ENCODE measurements at regions not wholly inside any gene's neighbourhood (a gene's known extent, or its start where the extent isn't known, plus 50 kb on each side); places are given as distances from the start of the nearest gene placed in this dataset.

DNA sequence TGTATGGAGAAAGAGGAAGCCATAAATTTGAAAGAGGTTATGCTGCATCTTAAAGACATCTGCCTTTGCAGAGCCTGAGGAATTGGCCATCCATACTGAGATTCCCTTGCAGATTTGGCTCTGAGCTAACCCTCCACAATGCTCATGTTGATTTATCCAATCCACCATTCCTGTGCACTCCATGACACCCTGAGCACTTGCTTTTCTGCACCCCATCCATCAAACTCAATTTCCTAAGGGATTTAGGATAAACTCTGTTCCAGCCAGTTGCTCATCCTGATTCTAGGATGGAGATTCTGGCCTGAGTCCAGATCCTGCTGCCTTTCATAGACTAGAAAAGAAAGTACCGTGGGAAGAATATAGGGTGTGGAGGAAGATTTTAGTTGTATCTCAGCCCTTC, 379.2 kb upstream of the LARGE1 start:
- DNase-seq (ENCODE audit: low read depth in 4 of 4, low spot score in 2 of 4): no peak

DNA sequence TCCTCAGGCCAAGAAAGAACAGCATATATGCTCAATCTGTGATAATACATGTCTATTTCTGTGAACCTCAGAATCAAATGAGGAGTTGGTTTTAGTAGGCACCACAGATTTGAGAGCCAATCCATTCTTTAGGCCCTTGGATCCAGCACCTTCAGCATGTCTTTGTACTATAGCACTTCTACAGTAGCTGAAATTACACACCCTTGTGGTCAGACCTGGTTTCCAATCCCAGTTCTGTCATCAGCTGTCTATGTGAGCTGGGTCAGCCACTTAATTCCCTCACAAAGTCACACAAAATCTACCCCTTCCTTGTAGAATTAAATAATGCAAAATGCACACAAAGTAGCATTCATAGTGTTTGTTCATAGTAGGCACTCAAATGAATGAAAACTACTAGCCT, 381.3 kb upstream of the LARGE1 start:
- no peak for DNase-seq (ENCODE audit: low read depth in 4 of 4, low spot score in 2 of 4)

DNA sequence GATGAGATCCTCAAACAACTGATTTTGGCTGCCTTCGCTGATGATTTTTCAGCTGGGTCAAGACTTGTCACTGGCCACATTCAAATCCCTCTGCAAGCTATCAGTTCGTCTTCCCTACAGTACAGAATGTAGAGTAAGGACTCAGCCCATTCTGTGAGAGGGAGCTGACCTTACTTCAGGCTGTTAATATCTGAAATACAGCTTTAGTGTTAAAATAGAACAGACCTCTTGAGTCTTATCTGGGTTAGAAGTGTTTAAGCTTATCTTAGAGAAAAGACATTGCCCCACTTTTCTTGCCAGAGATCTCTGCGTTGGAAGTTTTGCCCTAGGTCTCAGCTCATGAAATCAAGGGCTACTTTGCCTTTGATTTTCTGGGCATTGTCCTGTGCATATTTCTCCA, 383.4 kb upstream of the LARGE1 start:
- no peak for DNase-seq (ENCODE audit: low read depth in 4 of 4, low spot score in 2 of 4)

DNA sequence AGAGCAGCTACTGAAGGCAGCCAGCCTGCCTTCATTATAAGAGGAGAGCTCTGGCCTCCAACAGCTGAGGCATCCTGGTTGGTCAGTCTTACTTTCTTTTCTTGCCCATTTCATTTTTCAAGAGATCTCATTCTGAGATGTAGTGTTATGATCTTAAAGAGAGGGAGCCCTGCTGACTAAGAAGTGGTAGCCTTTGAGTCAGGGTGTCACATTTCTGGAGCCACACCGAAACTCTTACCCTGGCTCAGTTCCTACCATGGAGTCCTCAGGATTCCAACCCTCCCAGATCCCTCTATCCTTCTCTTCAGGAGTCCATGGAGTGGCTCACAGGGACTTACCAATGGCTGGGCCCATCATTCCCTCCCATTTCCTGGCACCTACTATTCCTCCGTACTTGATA, 386.1 kb upstream of the LARGE1 start:
- DNase-seq (ENCODE audit: low read depth in 4 of 4, low spot score in 2 of 4): no peak

DNA sequence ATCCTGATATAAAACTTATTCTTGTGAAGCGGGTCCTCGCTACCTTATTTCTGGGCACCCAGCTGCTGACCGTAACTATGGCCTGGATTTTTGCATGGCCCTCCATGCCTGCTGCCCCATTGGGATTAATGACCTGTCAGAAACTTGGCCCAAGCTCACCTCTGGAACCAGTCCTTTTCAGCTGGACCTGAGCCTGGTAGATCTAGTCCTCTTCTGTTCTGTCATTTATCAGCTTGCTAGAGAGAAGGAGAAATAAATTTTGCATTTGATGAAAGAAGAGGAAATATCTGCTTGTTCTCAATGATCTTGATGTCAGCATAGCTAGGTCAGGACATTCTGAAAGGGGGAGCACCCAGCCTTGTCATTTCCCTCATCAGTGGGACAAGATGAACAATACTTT, 387.8 kb upstream of the LARGE1 start:
- DNase-seq (ENCODE audit: low read depth in 4 of 4, low spot score in 2 of 4): no peak

DNA sequence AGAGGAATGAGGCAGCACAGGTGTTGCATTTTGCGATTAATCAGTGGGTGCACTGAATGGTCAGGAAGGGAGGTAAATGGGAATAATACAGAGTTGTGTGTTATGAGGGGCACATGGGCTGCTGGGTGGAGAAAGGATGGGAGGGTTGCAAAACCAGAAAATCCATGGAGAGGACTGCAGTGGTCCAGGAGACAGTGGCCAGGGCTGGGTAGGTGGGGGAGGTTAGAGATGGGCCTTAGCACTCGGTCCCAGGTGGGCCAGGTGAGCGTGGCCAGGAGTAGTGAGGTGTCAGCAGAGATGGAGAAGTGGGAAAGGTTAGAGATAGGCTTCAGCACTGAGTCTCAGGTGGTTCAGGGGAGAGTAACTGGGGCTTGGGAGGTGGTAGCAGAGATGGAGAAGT, 399.1 kb upstream of the LARGE1 start:
- DNase-seq (ENCODE audit: low read depth in 4 of 4, low spot score in 2 of 4): no peak

DNA sequence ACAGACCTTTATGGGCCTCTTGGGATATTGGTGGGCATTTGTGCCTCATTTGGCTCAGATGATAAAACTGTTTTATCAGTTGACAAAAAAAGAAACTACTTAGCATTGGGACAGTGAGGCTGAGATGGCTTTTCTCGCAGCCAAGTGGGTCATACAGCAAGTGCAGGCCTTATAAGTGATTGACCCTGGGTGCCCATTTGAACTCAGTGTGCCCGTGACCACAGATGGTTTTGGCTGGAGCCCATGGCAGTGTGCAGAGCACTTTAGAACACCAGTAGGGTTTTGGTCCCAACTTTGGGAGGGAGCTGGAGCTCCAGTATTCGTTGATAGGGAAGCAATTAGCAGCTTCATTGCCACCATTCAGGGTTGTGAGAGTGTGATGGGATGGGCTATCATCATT, 404.5 kb upstream of the LARGE1 start:
- no peak for DNase-seq (ENCODE audit: low read depth in 4 of 4, low spot score in 2 of 4)

DNA sequence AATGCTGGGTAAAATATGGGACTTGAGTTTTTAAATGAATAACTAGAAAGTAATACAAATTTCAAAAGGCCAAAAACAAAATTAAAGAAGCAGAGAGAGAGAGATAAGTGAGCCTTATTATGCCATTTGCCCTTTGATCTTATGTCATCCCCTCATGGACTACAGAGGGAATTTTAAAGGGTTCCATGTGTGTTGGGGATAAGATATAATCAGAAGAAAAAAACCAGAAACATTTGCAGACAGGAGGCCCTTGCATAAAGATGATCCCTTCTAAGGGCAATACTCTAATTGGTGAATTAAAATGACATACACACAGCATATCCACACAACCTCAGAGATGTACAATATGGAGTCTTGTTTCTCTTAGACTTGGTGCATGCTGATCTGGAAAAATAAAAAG, 406.6 kb upstream of the LARGE1 start:
- no peak for DNase-seq (ENCODE audit: low read depth in 4 of 4, low spot score in 2 of 4)

DNA sequence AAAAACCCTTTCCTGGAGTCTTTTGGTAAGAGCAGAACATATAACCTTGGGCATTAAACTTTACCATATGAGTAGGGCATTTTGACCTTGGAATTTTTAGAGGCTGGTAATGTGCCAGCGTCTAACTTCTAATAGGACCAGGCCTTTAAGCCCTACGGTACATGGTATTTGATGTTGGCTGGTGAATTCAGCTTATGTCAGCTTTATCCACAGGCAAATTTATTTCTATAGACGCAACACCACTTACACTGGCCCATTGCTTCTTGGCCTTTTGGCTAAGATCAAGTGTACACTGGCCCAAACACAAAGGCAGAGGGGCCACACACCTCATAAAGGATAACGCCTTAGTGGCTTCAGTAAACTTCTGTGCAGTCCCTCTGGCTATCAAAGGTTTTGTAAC, 410.2 kb upstream of the LARGE1 start:
- no peak for DNase-seq (ENCODE audit: low read depth in 4 of 4, low spot score in 2 of 4)

DNA sequence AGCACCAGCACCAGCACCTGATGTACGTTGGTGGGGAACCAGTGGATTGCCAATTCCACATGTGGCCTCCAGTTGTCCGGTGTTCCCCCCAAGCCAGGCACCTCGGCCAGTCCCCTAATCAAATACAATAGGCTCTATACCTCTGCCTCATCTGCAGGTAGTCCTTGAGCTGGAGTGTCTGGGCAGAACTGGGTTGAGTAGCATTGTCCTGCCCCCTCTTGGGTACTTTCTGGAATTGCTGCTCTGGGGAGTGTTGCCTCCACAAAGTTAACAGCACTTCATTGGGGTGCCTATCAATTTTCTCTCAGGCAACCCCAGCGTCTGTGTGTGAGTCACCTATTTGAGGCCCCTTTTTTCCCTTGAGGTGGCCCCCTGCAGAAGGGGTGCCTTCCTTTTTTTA, 413.0 kb upstream of the LARGE1 start:
- DNase-seq (ENCODE audit: low read depth in 4 of 4, low spot score in 2 of 4): no peak

DNA sequence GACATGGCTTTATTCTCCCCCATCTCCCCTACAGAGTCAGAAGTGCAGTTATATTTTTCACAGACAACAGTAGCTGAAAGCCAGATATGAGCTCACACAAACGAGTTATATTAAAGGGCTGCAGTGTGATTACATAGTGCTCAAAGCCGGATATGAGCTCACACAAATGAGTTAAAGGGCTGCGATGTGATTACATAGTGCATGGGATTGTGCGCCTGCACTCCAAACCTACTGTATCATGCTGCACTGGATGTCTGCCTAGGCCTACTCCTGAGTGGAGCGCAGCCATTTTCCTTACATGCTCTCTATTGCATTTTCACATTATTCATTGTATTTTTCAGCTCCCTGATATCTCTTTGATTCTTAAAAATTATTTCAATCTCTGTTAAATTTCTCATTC, 414.6 kb upstream of the LARGE1 start:
- no peak for DNase-seq (ENCODE audit: low read depth in 4 of 4, low spot score in 2 of 4)

DNA sequence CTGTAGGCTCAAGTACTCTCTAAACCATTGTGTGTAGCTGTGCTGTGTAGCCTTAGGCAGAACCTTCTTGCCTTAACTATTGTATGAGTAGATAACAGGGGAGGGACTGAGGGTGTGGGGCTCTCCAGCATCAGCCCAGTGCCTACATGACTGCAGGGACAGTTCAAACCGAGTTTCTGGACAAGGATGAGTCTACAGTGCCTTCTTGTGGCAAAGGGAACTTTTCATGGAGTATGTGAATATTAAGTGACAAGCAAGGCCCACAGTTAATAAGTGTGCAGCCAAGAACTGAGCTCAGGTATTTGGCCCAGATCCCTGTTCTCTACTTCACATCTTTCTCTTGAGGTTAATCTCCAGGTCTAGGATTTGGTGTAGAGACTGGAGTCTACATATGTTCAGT, 424.4 kb upstream of the LARGE1 start:
- no peak for DNase-seq (ENCODE audit: low read depth in 4 of 4, low spot score in 2 of 4)

DNA sequence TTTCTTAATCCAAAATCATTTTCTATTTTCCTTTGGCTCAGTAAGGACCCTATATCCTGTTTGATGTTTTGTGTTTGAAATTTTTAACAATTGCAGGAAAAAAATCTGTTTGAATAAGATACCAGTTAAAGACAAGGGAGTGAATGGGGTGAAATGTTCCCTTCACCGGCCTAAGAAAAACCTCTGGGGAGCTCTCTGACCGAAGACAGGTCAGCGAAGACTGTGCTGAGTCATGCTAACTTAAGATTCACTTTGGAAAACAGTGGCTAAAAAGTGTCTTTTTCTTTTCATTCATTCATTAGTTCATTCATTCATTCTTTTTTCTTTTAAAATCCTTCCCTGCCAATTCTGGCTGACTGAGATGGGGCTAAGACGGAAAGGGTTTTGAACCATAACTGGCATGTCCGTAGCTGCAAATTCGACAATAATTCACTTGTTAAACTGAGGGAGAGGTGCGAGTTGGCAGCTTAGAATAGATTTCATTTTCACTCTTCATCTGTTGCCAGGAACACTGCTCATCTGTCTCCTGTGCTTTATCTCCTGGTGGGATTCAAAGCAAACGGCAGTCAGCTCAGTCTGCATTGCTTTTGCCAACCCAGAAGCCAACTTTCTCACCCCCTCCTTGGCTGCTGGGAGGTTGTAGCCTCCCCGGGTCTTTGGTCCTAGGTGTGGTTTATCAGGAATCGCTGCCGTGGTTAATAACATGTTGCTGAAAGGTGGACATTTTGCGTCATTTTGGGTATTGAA, 434.0 kb upstream of the LARGE1 start:
- no peak for DNase-seq (ENCODE audit: low read depth in 4 of 4, low spot score in 2 of 4)

DNA sequence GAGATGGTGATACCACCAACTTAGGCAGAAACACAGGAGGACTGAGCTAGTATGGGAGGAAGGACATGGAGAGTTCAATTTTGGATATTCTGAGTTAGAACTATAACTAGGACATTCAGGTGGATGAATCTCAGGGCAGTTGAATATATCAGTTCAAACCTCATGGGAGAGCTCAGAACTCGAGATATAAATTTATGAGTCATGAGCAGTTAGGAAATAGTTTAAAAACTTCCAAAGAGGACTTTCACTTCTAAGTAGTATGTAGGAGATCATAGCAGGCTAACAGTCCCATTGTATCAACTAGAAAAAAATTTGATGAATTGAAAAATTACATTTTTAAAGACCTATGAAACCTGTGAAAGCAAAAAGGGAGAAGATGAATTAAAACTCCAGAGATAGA, 436.2 kb upstream of the LARGE1 start:
- DNase-seq (ENCODE audit: low read depth in 4 of 4, low spot score in 2 of 4): no peak

DNA sequence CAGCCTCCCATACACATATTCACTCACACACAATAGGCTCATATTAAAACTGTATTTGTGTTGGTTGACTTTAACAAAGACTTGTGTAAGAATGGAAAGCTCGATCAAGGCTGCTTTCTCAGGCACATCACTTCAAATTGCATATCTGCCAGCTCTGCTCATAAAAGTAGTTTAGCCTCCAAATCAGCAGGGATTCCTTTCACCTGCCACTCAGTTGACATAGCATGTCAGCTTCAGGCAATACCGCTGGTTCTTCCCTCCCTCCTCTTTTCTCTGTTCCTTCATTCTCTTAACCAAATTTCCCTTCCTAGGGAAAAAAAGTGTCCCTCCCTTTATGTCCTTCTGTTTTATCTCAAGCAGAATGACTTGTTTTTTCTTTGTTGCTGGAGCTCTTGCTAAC, 450.4 kb upstream of the LARGE1 start:
- no peak for DNase-seq (ENCODE audit: low read depth in 4 of 4, low spot score in 2 of 4)

DNA sequence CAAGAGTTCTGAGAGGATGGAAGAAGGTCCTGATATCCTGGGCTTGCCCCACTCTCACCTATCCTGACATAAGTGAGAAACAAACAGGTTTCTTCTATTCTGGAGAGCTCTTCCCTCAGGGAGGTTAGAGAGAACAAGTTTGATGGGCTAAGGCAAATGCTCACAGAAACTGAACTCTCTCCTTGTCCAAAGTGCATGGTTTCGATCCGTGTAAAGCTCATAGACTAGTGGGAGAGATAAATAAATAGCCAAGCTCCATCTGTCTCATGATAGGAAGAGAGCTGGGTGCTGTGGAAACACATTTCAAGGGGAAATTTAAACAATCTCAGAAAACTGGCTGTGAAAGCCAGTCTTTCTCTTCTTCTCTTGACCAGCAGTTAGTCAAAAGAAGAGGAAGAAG, 459.5 kb upstream of the LARGE1 start:
- no peak for DNase-seq (ENCODE audit: low read depth in 4 of 4, low spot score in 2 of 4)

DNA sequence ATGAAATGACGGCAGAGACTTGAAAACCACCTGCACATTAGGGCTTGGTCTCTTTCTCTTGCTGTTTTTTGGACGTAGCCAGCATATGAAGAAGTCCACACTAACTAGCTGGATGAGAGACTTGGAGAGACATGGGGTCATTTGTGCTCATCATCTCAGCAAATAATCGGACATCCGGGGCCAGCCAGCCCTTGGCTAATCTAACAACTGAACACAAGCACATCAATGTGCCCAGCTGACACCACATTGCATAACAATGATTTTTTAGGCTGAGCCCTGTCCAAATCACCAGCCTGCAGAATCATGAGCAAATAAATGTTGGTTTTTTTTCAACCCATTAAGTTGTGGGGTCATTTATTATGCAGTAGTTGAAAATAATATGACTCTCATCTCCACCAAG, 460.3 kb upstream of the LARGE1 start:
- no peak for DNase-seq (ENCODE audit: low read depth in 4 of 4, low spot score in 2 of 4)

DNA sequence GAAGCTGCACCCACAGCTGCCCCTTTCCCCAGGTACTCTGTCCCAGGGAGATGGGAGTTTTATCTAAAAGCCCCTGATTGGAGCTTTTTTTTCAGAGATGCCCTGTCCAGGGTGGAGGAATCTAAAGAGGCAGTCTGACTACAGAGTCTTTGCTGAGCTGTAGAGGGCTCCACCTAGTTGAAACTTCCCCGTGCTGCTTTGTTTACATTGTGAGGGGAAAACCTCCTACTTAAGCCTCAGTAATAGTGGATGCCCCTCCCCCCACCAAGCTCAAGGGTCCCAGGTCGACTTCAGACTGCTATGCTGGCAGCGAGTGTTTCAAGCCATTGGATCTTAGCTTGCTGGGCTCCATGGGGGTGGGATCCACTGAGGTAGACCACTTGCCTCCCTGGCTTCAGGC, 470.1 kb upstream of the LARGE1 start:
- DNase-seq (ENCODE audit: low read depth in 4 of 4, low spot score in 2 of 4): no peak

DNA sequence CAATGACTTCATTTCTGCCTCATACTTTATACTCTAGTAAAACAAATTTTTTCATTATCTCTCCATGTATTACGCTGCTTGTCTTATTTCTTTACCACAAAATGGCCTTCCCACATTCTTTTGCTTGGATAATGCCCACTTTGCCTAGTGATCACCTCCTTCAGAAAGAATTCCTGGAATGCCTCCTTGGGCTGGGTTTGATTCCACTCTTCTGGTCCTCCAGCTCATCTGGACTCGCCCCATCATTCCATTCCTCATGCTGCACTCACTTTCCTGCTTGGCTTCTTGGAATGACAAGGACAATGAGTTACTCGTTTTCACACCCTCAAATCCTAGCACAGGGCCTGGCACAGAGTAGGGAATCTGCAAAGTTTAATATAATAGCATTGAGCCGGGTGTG, 475.1 kb upstream of the LARGE1 start:
- DNase-seq (ENCODE audit: low read depth in 4 of 4, low spot score in 2 of 4): no peak

DNA sequence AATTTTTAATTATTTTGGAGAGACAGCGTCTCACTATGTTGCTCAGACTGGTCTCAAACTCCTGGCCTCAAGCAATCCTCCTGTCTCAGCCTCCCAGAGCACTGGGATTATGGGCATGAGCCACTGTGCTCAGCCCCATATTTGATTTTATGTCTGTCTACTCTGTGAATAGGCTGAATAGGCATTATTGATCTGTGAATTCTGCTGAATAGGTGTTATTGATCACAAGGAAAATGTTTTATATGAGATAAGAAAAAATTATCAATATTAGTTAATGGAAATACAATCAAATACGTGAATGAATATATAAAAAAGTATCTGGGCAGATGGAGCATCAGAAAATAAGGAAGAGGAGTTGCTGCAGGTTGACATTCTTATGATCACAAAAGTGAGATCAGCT, 483.4 kb upstream of the LARGE1 start:
- DNase-seq (ENCODE audit: low read depth in 4 of 4, low spot score in 2 of 4): no peak

DNA sequence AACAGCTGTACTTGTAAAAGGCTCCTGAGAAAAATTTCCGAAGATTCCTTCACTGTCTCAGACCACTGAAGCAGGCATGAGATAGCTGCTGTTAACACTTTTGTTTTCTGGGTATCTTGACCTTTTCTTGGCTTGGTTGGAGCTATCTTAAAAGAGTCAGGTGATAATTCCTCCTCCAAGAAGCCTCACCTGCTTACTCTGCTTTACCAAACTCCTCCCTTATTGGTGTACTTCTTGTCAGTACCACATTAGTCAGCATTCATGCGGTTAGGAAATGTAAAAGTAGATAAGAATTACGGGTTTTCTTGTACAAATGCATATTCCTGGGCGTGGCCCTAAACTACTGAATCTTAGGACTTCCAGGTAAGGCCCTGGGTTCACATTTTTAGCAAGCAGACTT, 489.8 kb upstream of the LARGE1 start:
- no peak for DNase-seq (ENCODE audit: low read depth in 4 of 4, low spot score in 2 of 4)

DNA sequence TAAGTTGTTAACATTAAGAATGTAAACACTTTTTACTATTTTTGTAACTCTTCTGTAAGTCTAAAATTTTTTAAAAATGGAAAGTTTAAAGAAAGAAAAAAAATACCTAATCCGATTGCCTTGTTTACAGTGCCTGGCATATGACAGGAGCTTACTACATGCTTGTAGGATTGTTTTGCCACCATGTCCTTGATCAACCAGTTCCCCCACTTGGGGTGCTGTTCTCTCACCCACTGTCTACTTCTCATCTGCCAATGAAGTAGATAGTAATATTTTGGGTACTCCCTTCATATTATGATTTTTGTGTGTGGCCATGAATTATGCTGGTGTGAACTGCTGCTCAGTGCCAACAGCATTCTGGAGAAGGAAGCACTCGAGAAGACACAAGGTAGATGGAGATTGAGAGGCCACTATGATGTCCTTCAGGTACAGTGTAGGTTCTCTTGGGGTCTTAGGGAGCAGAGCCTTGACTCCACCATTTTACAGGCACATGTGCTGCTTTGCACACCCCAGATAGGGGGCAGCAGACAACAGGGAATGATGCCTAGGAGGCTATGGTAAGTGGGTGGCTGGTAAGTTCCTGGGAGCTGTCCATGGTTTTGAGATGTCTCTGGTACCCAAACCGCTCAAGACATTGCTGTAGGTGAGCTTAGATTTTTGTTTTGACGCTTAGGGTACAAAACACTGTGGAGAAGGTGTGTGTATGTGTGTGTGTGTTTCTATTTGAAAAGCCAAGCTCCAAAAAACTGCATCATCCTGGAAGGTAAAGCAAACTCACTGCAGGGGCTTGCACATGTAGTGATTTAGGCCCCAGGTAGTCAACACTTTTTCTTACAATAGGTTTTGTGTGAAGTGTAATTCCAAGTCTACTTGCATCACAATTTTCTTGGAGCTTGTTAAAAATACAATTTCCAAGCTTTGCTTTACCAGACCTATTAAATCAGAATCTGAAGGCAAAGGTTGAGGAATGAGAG, 494.5 kb upstream of the LARGE1 start:
- DNase-seq (ENCODE audit: low read depth in 4 of 4, low spot score in 2 of 4): peak; percentile 60 to 86 (median 76)

Data from left renal cortex interstitium (tissue), 4 donors.